Fibroblast of skin of left biceps (primary cell): ENCODE measurements at regions not wholly inside any gene's neighbourhood (a gene's known extent, or its start where the extent isn't known, plus 50 kb on each side); places are given as distances from the start of the nearest gene placed in this dataset.
"Not testable (repeated sequence)": the region's sequence is repeated elsewhere in the genome, so short reads cannot be mapped to it uniquely, and the experiment has no call there.

ENCODE experiments used
- DNase-seq, 2 experiments: peaks; one replicate each; pipeline ENCODE4 v3.0.0-alpha.2; 2013; ENCODE audit warnings: low read depth in 2 of 2

GRCh38 chr2:12877761-12878160, 161.0 kb downstream of the TRIB2 start:
- no peak for DNase-seq

DNA sequence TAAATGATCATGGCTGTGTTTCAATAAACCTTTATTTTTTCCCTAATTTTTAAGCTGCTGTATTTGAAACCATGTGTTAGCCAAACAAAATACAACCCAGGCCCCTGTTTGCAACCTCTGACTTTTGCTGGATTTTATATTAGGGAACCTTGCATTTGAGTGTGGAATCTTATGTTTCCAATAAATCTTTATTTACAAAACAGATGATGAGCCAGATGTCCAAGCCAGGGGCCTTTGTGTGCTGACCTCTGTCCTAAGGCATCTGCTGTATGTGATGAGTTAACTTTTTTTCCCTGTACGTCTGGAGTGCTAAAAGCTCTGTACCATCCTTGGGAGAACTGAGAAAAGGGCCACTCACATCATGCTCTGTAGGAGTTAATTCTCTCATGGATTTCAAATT, 162.9 kb downstream of the TRIB2 start:
- DNase-seq = no peak

- no peak for DNase-seq
Observed at GRCh38 chr2:12881952-12882351, 165.2 kb downstream of the TRIB2 start.

GRCh38 chr2:12882393-12882792, 165.7 kb downstream of the TRIB2 start:
- no peak for DNase-seq

DNA sequence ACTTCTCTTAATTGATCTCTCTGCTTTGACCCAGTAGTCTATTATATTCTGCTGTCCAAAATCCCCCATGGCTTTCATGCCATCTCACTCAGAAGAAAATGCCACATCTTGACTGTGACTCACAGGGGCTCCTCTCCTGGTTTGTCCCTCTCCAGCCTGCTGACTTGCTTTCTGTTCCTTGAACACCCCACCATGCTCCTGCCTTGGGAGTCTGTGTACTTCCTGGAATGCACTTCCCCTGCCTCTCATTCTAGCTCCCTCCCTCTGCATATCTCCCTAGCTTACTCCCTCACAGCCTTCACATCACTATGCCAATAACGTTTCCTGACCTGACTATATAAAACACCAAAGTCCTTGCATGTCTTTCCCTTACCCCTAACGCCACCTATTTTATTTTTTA, 167.2 kb downstream of the TRIB2 start:
- DNase-seq = no peak

GRCh38 chr2:12884713-12885282, 168.1 kb downstream of the TRIB2 start:
- peak; percentile 34 to 53 for DNase-seq

- DNase-seq = no peak
Observed at GRCh38 chr2:12890066-12890465, 173.3 kb downstream of the TRIB2 start.

GRCh38 chr2:12890481-12890991, 173.8 kb downstream of the TRIB2 start:
- DNase-seq = no peak

GRCh38 chr2:12895017-12895416, 178.3 kb downstream of the TRIB2 start:
- no peak for DNase-seq

DNA sequence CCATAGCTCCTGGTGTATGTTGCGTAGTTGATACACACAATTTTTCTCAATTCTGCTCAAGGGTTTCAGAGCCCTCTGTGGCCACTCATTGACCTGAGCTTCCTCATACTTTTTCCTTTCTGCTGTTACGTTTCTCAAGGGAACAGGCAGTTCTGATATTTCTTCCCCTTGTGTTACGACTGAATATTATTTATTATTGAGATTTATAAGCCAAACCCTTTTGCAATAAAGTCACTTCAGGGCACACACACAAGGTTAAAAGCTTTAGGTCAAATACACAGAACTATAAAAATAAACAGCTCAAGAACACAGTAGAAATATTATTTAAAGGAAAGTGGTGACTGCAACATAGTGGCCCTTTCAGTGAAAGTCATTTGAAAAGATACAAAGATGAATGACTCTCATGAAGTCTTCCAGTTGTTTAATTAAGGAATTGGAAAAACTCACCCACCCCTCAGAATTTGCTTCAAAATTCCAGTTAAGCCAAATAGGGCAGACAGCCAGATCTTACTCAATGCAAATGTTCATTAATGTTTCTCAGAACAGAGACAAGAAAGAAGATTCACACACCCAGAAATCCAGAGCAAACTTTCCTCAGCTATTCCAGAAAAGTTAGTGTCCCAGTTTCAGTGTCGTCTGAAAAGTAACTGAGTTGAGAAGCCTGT, 179.7 kb downstream of the TRIB2 start:
- DNase-seq = no peak

- no peak for DNase-seq
Observed at GRCh38 chr2:12897181-12897580, 180.4 kb downstream of the TRIB2 start.

DNA sequence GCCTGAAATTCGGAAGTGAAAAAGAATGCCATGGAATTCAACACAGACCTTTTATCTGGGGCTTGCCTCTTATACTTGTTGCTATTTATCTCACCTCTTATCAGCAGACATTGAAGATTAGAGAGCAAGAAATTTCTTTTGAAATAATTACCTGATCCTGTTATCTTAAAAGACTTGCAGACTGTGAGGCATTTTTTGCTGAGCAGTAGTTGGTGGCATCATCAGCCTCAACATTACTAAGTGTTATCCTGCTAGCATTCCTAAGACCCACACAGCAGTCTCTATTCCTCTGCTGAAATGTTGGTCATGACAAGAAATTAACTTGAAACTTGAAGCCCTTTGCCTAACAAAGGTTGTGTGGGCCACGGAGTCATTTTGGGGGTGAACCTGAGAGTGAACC, 186.5 kb downstream of the TRIB2 start:
- no peak for DNase-seq

DNA sequence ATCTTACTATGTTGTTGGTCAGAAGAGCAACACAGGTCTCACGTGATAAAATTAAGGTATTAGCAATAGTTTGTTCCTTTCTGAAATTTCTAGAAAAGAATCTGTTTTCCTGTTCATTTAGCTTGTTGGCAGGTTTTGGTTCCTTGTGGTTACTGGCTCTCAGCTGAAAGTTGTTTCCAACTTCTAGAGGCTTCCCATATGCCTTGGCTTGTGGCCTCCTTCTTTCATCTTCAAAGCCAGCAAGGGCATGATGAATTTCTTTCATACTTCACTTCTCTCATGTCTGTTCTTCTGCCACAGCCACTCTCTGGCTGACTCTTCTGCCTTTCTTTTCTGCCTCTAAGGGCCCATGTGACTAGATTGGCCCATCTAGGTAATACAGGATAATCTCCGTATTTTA, 193.7 kb downstream of the TRIB2 start:
- DNase-seq = no peak

DNA sequence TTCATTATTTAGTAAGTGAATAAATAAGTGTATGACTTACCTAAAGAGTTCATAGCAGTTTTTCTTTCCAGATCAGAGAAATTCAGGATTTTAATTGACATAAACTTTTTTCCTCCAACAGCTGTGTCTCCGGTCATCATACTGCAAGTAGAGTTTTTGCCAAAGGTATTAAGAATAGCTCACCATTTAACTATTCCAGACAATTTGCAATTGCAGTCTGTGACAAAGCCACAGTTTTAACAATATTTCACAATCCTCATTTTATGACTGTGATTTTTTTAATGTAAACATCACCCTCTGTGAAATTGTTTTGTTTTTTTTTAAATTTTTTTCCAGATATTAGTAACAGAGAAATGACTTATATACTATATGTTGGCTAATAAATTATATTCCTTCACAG, 199.1 kb downstream of the TRIB2 start:
- DNase-seq = no peak

- no peak for DNase-seq
Observed at GRCh38 chr2:12918138-12918834, 201.6 kb downstream of the TRIB2 start.

DNA sequence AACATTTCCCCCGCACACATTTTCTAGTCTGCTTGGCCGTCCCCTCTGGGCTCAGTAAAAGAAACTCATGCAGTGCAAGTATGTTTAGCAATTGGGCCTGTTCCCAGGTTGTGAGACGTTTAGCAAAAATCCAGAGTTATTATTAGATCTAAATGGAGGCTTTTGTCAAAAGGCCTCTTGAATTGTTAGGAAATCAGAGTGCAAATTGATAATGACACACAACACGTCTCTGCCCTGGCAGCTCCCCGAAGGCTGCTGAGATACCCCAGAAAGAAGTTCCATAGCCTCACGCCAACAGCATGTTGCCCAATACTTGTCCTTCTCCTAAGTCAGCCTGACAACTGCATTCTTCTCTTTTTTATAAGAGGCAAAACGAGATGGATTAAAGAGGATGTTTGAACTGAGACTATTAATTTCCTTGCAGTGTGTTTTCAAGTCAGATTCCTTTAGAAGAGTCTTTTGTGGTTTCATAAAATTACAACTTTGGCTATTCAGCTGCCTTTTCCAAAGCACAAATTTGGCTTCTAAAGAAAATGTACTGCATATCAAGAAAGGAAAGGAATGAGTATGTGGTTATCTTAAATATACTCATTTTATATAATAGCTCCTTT, 202.2 kb downstream of the TRIB2 start:
- peak; percentile 73 for DNase-seq

DNA sequence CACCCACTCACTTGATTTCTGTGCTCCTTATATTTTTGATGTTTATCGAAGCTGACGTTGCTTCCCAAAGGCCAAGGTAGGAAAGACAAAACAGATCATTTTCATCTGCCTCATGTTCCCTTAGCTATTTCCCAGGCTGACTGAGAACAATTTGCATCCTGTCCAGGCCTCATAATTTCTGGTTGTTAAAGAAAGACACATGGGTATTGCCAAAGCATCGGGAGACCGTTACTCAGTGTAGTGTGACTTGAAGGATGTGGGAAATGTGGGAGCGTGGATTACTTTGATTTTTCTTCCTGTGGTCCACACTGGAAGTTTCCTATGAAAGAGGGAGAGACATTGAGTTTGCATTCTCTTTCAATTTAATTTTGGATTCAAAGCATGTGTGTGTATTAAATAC, 204.6 kb downstream of the TRIB2 start:
- DNase-seq = no peak

- peak; percentile 37 to 52 for DNase-seq
Observed at GRCh38 chr2:12923907-12924610, 207.3 kb downstream of the TRIB2 start.

DNA sequence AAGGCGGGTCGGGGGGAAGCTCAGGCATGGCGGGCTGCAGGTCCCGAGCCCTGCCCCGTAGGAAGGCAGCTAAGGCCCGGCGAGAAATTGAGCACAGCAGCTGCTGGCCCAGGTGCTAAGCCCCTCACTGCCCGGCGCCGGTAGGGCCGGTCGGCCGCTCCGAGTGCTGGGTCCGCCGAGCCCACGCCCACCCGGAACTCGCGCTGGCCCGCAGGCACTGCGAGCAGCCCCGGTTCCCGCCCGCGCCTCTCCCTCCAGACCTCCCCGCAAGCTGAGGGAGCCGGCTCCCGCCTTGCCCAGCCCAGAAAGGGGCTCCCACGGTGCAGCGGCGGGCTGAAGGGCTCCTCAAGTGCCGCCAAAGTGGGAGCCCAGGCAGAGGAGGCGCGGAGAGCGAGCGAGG, 209.9 kb downstream of the TRIB2 start:
- DNase-seq = not testable (repeated sequence)

- DNase-seq = peak; percentile 52 to 56
Observed at GRCh38 chr2:12928197-12928774, 211.6 kb downstream of the TRIB2 start.

DNA sequence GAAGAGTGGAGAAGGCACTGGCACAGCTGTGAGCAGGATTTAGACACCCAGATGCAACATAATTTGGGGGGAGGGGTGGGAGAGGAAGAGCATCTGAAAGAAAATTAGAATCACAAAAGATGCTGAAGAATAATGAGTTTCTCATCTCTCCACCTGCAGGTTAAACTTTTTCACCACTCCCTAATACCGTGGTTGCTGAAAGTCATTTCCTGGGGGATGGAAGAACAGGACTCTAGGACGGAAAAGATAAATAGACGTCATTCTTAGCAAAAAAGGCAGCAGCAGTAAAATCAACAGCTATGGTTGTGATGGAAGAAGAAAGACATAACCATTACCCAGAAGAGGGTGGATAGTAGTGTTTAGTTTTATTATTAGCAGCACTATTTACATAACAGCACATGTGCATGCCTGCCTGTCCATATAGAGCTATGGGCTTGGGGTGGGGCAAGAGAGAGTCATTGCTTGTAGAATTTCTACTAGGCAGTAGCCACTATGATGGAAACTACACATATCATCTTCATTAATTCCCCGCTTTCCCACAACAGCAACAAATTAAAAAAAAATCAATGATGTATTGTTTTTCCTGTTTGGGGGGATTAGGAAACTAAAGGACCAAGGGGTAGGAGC, 212.2 kb downstream of the TRIB2 start:
- no peak for DNase-seq
